Right ventricle myocardium superior (tissue), 1 donor: ENCODE measurements at regions not wholly inside any gene's neighbourhood (a gene's known extent, or its start where the extent isn't known, plus 50 kb on each side); places are given as distances from the start of the nearest gene placed in this dataset.
"Not testable (repeated sequence)": the region's sequence is repeated elsewhere in the genome, so short reads cannot be mapped to it uniquely, and the experiment has no call there.

Source experiments
- ATAC-seq: fragments of 200-7000 bp; cut with Tn5 transposase; one replicate; pipeline ENCODE4 v1.9.1; 2020; ENCODE audit warnings: mild to moderate bottlenecking; ENCODE audit not compliant: poor library complexity
- DNase-seq: peaks from one replicate; pipeline ENCODE4 v3.0.0-alpha.2; 2020
- intact Hi-C: fragments of 100-400 bp; cut with DNase I; formaldehyde crosslinking; loops from one replicate; pipeline ENCODE4 v1.11.2; 2022
- donor health status: DM: no; HTN: yes; CAD: no; lungs with severe emphysema.

GRCh38 chr6:84879385-84879784 is 115.0 kb upstream of the TBX18 start:
- intact Hi-C loops, ATAC-seq, DNase-seq: not testable (repeated sequence)

GRCh38 chr6:84877515-84878210 is 113.3 kb upstream of the TBX18 start:
- DNase-seq (no peak), ATAC-seq (no peak)
- intact Hi-C loops = no loop called here

GRCh38 chr6:84876723-84877514 is 112.5 kb upstream of the TBX18 start:
- intact Hi-C loops = no loop called here
- ATAC-seq (no peak), DNase-seq (no peak)

- intact Hi-C loops = no loop called here
- DNase-seq (no peak), ATAC-seq (no peak)
Measured at GRCh38 chr6:84872996-84873723, 108.8 kb upstream of the TBX18 start.

- no peak for ATAC-seq
- no peak for DNase-seq
- intact Hi-C loops = no loop called here
Measured at GRCh38 chr6:84871925-84872324, 107.5 kb upstream of the TBX18 start.

GRCh38 chr6:84870672-84871071 is 106.3 kb upstream of the TBX18 start:
- no peak for ATAC-seq
- no peak for DNase-seq
- intact Hi-C loops = no loop called here

- DNase-seq (no peak), ATAC-seq (no peak)
Measured at GRCh38 chr6:84868149-84868548, 103.8 kb upstream of the TBX18 start.

GRCh38 chr6:84867521-84867920 is 103.1 kb upstream of the TBX18 start:
- intact Hi-C loops = no loop called here
- no peak for ATAC-seq

More at GRCh38 chr6:84868149-84868548, 103.8 kb upstream of the TBX18 start:
- intact Hi-C loops = no loop called here

GRCh38 chr6:84866715-84867114 is 102.3 kb upstream of the TBX18 start:
- ATAC-seq (no peak), DNase-seq (no peak)
- intact Hi-C loops = no loop called here

More at GRCh38 chr6:84867521-84867920, 103.1 kb upstream of the TBX18 start:
- DNase-seq = no peak

- intact Hi-C loops, ATAC-seq, DNase-seq: not testable (repeated sequence)
Measured at GRCh38 chr6:84865372-84865771, 101.0 kb upstream of the TBX18 start.

GRCh38 chr6:84862843-84863242 is 98.4 kb upstream of the TBX18 start:
- no peak for ATAC-seq
- no peak for DNase-seq
- intact Hi-C loops = no loop called here

- ATAC-seq = no peak
- intact Hi-C loops = no loop called here
- no peak for DNase-seq
Measured at GRCh38 chr6:84860920-84861319, 96.5 kb upstream of the TBX18 start.

- ATAC-seq (no peak), DNase-seq (no peak)
- intact Hi-C loops = no loop called here
Measured at GRCh38 chr6:84860509-84860908, 96.1 kb upstream of the TBX18 start.

- ATAC-seq = no peak
- intact Hi-C loops = no loop called here
- DNase-seq = no peak
Measured at GRCh38 chr6:84854811-84855400, 90.5 kb upstream of the TBX18 start.

- ATAC-seq = no peak
- DNase-seq = no peak
- intact Hi-C loops = no loop called here
Measured at GRCh38 chr6:84853901-84854300, 89.5 kb upstream of the TBX18 start.

- no peak for ATAC-seq
- intact Hi-C loops = no loop called here
Measured at GRCh38 chr6:84848960-84849359, 84.6 kb upstream of the TBX18 start.

GRCh38 chr6:84847390-84848160 is 83.2 kb upstream of the TBX18 start:
- intact Hi-C loops = no loop called here
- no peak for ATAC-seq
- DNase-seq = no peak

More at GRCh38 chr6:84848960-84849359, 84.6 kb upstream of the TBX18 start:
- no peak for DNase-seq

- intact Hi-C loops = no loop called here
- no peak for DNase-seq
- ATAC-seq = no peak
Measured at GRCh38 chr6:84842525-84843166, 78.2 kb upstream of the TBX18 start.
